ENCODE measurements at regions not wholly inside any gene's neighbourhood (a gene's known extent, or its start where the extent isn't known, plus 50 kb on each side); places are given as distances from the start of the nearest gene placed in this dataset.
"Not testable (repeated sequence)": the region's sequence is repeated elsewhere in the genome, so short reads cannot be mapped to it uniquely, and the experiment has no call there.

GRCh38 chr13:76286178-76286577 is 600.0 kb downstream of the KCTD12 start:
- DNase-seq: no peak
- Histone ChIP-seq H3K36me3 (no peaks in the 10 kb centered on the region), H3K4me1 (no peaks in the 10 kb centered on the region), H3K4me3 (no peak overlapping the region), H3K9me3 (no peaks in the 10 kb centered on the region), H3K27me3 (no peaks in the 10 kb centered on the region), H3K27ac (no peak overlapping the region)
- TF ChIP-seq POLR2A (IDR thresholded peaks at IDR 0.05) (no peak), CTCF (IDR thresholded peaks at IDR 0.05) (no peak)
- intact Hi-C loops (cut with DNase I; ENCODE audit: low total_unique reads): no loop called here

GRCh38 chr13:76285463-76285862 is 600.7 kb downstream of the KCTD12 start:
- no peak for DNase-seq
- intact Hi-C loops (cut with DNase I; ENCODE audit: low total_unique reads): no loop called here
- H3K9me3 ChIP-seq: no peaks in the 10 kb centered on the region

GRCh38 chr13:76279766-76280165 is 606.4 kb downstream of the KCTD12 start:
- H3K27ac ChIP-seq; H3K27me3 ChIP-seq; DNase-seq; H3K4me1 ChIP-seq; H3K9me3 ChIP-seq; H3K36me3 ChIP-seq; intact Hi-C loops (cut with DNase I; ENCODE audit: low total_unique reads); H3K4me3 ChIP-seq: not testable (repeated sequence)

More at GRCh38 chr13:76285463-76285862, 600.7 kb downstream of the KCTD12 start:
- Histone ChIP-seq H3K27ac (no peak overlapping the region), H3K27me3 (no peaks in the 10 kb centered on the region), H3K4me3 (no peak overlapping the region), H3K36me3 (no peaks in the 10 kb centered on the region), H3K4me1 (no peaks in the 10 kb centered on the region)
- TF ChIP-seq CTCF (IDR thresholded peaks at IDR 0.05): no peak
- no peak for TF ChIP-seq POLR2A (IDR thresholded peaks at IDR 0.05)

GRCh38 chr13:76271728-76272232 is 614.4 kb downstream of the KCTD12 start:
- Histone ChIP-seq H3K36me3 (no peaks in the 10 kb centered on the region), H3K27ac (no peak overlapping the region), H3K9me3 (no peaks in the 10 kb centered on the region), H3K4me3 (no peak overlapping the region), H3K4me1 (no peaks in the 10 kb centered on the region), H3K27me3 (no peaks in the 10 kb centered on the region)
- no peak for DNase-seq
- no peak for TF ChIP-seq POLR2A (IDR thresholded peaks at IDR 0.05)
- no peak for TF ChIP-seq CTCF (IDR thresholded peaks at IDR 0.05)
- intact Hi-C loops (cut with DNase I; ENCODE audit: low total_unique reads): no loop called here

DNA sequence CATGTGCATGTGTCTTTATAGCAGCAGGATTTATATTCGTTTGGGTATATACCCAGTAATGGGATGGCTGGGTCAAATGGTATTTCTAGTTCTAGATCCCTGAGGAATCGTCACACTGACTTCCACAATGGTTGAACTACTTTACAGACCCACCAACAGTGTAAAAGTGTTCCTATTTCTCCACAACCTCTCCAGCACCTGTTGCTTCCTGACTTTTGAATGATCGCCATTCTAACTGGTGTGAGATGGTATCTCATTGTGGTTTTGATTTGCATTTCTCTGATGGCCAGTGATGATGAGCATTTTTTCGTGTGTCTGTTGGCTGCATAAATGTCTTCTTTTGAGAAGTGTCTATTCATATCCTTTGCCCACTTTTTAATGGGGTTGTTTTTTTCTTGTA is 617.9 kb downstream of the KCTD12 start:
- H3K27me3 ChIP-seq; H3K36me3 ChIP-seq; H3K27ac ChIP-seq; intact Hi-C loops (cut with DNase I; ENCODE audit: low total_unique reads); H3K9me3 ChIP-seq; H3K4me3 ChIP-seq; DNase-seq; H3K4me1 ChIP-seq: not testable (repeated sequence)

DNA sequence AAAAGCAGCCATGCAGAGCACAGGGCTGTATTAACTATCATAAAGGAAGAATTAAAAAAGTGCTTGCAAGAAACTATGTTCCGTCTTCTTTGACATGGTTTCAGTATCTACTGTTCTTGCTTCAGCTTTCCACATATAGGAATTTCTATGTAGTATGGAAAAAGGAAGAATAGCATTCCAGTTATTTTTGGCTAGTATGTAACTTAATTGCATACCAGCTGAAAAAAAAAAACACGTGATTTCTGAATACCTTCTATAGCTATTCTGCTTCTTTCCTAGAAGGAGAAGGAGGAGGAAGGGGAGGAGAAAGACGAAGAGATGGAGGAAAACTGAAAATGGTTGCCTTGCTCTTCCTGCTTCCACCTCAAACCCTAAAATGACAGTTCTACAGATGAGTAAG is 619.0 kb downstream of the KCTD12 start:
- Histone ChIP-seq H3K9me3 (no peaks in the 10 kb centered on the region), H3K27ac (no peak overlapping the region), H3K4me3 (no peak overlapping the region), H3K27me3 (no peaks in the 10 kb centered on the region), H3K4me1 (no peaks in the 10 kb centered on the region), H3K36me3 (no peaks in the 10 kb centered on the region)
- intact Hi-C loops (cut with DNase I; ENCODE audit: low total_unique reads): no loop called here
- TF ChIP-seq POLR2A (IDR thresholded peaks at IDR 0.05): no peak
- TF ChIP-seq CTCF (IDR thresholded peaks at IDR 0.05): no peak
- DNase-seq: no peak
